HG03442 (cell line): ENCODE measurements at regions not wholly inside any gene's neighbourhood (a gene's known extent, or its start where the extent isn't known, plus 50 kb on each side); places are given as distances from the start of the nearest gene placed in this dataset.
"Not testable (repeated sequence)": the region's sequence is repeated elsewhere in the genome, so short reads cannot be mapped to it uniquely, and the experiment has no call there.

Source experiments
- ATAC-seq: cut with Tn5 transposase; IDR thresholded peaks from one replicate; pipeline ENCODE4 v1.9.1; 2021; ENCODE audit warnings: mild to moderate bottlenecking, moderate library complexity; ENCODE audit not compliant: unreplicated experiment

GRCh38 chr18:4557502-4557901 lies 102.4 kb upstream of the DLGAP1 start:
- ATAC-seq, result no peak

GRCh38 chr18:4551001-4551360 lies 95.9 kb upstream of the DLGAP1 start:
- ATAC-seq, result no peak

GRCh38 chr18:4549164-4549872 lies 94.2 kb upstream of the DLGAP1 start:
- no peak for ATAC-seq

GRCh38 chr18:4547126-4547525 lies 92.0 kb upstream of the DLGAP1 start:
- no peak for ATAC-seq

DNA sequence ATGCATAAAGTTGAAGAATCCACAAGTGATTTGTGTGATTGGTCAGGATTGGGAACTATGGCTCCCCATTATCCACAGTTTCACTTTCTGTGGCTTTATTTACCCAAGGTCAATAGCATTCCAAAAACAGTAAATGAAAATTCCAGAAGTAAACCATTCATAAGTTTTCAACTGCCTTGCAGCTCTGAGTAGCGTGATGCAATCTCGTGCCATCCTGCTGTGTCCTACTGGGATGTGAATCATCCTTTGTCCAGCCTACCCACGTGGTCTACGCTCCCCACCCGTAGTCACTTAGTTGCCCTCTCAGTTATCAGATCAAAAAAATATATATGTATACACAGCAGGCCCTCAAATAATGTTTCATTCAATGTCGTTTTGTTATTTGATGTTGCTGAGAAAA lies 89.0 kb upstream of the DLGAP1 start:
- ATAC-seq, result no peak

GRCh38 chr18:4543711-4544110 lies 88.6 kb upstream of the DLGAP1 start:
- ATAC-seq, result no peak

DNA sequence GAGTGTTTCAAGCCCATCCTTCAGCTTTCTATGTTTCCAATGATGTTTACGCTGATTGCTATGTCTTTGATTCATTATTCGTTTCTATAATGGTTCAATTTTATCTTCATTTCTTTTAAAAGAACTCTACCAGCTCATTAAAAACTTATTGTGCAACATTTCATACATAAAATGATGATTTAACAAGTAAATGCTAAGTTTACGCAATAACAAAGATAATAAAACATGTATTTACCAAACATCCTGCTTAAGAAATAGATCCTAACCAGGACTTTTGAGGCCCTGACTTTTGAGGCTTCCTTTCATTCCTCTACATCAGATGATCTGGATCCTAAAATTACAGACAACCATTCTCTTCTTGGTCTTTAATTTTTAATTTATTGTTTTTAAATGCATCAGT lies 86.5 kb upstream of the DLGAP1 start:
- ATAC-seq, result no peak

DNA sequence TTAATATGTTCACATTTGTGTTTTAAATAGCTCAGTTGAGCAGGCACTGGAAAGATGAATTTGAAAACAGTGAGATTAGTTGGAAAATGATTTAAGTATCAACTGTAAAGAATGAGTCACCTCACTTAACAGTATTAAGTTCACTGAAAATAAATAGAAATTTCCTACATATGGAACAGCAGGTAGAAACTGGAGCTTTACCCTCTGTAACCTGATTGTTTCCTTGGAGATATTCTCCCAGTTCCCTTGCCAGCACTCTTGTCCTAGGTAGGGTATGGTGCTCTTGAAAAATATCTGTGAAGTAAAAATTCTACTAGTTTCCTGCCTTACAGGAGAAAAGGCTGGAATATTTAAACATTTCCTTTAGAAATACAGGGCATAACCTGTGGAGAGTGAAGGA lies 81.3 kb upstream of the DLGAP1 start:
- ATAC-seq, result no peak

DNA sequence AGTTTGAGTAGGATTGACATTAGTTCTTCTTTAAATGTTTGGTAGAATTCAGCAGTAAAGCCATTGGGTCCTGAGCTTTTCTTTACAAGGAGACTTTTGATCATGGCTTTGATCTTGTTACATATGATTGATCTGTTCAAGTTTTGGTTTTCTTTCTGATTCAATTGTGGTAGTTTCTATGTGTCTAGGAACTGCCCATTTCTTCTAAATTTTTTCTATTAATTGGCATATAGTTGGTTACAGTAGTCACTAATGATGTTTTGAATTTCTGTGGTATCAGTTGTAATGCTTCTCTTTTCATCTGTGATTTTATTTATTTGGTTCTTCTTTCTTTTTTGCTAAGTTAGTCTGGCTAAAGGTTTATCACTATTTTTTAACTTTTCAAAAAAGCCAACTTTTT lies 73.3 kb upstream of the DLGAP1 start:
- no peak for ATAC-seq

DNA sequence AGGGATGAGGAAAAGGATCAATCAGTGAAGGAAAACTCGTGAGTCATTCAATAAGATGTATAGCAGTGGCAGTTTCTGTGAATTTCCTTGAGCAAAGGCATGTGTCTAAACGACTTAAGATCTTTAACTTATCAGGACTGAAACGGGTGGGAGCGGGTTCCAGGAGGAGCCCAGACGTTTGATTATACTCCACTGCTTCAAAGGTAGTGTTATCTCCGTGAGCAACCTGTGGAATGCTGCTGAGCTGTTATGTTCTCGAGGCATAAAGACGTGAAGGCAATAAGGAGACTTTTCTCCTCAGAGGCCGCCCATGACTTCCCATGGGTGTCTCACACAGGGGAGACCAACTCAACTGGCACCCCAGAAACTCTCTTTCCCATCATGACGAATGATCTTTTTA lies 72.7 kb upstream of the DLGAP1 start:
- not testable (repeated sequence) for ATAC-seq

GRCh38 chr18:4524096-4524495 lies 69.0 kb upstream of the DLGAP1 start:
- no peak for ATAC-seq

DNA sequence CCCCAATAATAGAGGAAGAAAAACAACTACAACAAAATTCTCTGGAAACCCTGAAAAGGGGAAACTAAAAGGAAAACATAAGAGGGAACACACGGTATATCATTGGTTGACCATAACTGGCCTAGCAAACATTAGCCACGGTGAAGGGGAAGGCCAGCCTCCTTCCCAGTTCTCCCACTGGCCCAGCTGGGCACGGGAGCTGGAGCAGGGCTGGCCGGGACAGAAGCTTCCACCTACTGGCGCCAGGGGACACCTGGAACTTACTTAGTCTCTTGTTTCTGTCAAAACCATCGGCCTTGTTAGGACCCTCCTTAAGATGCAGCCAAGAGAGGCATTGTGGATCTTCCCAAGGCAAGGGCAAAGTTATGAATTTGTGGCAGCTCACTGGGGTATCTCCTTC lies 56.1 kb upstream of the DLGAP1 start:
- ATAC-seq, result no peak

DNA sequence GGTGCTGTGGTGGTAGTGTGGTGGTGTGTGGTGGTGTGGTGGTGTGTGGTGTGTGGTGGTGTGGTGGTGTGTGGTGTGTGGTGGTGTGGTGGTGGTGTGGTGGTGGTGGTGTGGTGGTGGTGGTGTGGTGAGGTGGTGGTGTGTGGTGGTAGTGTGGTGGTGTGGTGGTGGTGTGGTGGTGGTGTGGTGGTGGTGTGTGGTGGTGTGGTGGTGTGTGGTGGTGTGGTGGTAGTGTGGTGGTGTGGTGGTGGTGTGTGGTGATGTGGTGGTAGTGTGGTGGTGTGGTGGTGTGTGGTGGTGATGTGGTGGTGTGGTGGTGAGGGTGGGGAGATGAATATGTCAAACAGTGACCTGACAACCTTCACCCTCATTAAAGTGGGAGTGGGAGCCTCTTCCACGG lies 55.6 kb upstream of the DLGAP1 start:
- ATAC-seq, result no peak

DNA sequence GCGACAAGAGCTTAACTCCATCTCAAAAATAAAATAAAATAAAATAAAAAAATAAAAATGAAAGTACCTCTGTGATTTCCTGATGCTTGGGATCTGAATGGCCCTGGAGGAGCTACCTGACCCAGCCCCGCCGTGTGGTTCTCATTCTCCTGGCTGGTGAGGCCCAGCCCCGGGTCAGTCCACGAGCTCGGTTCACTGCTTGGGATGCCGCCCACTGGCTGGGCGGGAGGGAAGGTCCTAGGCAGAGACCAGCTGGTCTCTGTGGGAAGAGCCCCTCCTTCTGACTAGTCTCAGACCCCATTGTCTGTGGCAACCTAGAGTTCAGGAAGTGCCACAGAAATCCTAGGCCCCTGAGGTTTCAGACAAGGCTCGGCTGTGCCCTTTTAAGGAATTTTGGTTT lies 55.1 kb upstream of the DLGAP1 start:
- no peak for ATAC-seq
